ENCODE measurements at regions not wholly inside any gene's neighbourhood (a gene's known extent, or its start where the extent isn't known, plus 50 kb on each side); places are given as distances from the start of the nearest gene placed in this dataset.

GRCh38 chr14:28052251-28052650 is 714.3 kb upstream of the FOXG1 start:
- DNase-seq, result no peak

DNA sequence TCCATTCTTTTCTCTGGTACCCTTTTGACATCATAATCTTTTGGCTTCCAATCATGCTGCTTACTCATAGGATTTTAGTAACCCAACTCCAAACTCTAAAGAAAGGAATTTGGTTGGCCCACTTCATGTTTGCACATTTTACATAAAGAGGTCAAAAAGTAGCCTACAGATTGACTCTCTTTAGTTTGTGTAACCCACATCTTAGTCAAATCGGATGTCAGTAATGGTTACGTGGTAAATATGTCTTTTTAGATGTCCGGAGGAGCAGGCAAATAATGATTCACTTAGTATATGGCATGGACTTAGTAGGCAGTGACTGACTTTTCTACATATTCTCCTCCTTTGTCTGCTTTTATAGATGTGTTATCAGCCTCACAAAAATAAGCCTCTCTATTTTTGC is 711.6 kb upstream of the FOXG1 start:
- no peak for DNase-seq

GRCh38 chr14:28057359-28058296 is 709.0 kb upstream of the FOXG1 start:
- no peak for DNase-seq

DNA sequence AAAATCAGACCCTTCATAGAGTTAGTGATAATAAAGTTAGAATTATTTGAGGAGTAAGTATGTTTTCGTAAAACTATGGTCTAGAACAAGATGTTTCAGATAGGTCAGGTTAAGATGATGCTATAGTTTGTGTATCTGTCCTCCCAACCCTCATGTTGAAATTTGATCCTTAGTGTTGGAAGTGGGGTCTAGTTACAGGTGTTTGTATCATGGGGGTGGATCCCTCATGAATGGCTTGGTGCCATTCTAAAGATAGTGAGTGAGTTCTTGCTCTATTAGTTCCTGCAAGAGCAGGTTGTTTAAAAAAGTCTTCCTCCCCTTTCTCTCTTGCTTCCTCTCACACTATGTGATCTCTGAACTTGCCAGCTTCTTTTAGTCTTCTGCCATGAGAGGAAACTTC is 707.3 kb upstream of the FOXG1 start:
- DNase-seq, result no peak

DNA sequence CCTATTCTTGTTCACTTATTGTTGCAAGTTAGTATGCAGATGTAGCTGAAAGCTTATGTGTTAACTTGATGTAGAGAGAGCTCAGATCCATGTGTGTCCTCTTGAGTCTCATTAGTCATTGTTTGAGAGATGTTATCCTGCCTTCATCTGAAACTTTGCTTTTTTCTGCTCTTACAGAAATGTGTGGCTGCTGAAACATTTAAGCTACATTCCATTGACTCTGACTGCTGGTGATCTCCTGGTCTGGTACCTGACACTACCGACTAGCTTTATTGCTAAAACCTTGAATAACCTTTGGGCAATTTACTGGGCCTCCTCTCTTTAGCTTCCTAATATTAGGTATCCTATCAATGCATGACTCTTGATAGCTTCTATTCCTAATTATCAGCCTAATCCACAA is 705.6 kb upstream of the FOXG1 start:
- DNase-seq, result no peak

DNA sequence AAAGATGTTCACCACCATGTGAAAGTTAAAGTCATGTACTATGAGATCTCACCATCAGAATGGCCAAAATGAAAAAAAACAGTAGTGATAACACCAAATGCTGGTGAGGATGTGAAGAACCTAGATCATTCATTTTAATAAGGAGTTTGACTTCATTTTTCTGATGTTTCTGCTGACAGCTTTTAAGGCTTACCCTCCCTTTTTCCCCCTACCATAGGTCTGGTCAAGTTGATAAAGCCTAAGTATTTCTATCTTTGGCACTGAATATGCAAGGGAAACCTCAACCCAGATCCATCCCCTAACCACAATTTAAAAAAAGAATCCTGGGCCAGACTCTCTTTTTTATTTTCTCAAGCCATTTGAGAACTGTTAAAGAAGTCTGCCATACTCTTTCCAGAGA is 689.6 kb upstream of the FOXG1 start:
- DNase-seq, result no peak

DNA sequence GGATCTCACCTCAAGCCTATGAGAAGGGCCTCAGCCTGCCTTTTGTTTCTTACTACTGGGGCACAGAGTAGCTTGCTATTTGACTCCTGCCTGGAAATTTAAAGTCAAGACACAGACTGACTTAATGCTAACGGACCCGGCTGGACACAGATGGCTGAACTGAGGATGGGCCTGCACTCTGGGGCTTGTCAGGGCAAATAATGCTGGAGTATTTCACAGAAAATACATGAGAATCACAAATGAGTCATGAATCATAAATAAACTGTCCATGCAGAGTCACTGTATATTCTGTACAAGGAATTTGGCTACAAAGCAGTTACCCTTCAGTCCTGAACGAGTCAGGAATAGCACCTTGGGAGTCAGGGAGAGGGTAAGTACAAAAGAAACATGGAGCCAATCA is 683.2 kb upstream of the FOXG1 start:
- DNase-seq, result no peak

DNA sequence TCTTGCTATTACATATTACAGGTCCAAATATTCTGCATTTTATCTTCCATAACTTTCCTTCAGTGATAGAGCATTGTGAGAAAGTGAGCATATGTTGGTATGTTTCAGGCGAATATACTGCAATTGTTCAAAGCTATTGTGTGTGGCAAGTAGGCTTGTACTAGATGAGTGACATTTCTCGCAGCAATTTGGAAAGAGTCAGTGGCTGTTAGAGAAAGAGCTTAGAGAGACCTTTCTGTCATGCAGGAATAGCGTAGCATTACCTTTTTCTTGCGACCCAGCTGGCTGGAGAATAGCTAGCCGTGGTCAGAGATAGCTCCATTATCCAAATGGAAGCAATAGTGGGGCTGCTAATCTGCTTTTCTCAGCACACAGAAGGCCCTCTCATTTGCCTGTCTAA is 678.5 kb upstream of the FOXG1 start:
- DNase-seq, result no peak

GRCh38 chr14:28097585-28097984 is 669.0 kb upstream of the FOXG1 start:
- DNase-seq, result no peak

DNA sequence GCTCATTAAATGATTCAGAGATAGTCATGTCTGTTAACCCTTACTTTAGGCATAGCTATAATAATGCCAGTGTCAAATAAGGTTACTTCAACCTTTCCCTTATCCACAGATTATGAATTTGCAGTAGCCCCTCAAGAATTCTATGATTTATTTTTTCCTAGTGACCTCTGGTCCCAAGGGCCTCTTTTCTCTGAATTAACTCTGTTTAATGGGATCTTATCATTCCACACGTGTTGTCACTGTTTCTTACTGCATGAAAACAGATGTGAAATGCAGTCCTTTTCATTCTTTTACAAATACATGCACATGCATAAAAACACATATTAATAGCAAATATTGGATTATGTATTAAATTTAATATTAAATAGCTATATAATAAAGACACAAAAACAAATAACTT is 667.7 kb upstream of the FOXG1 start:
- no peak for DNase-seq

GRCh38 chr14:28102001-28102400 is 664.6 kb upstream of the FOXG1 start:
- peak; percentile 27 for DNase-seq

GRCh38 chr14:28102814-28103213 is 663.8 kb upstream of the FOXG1 start:
- DNase-seq, result no peak

DNA sequence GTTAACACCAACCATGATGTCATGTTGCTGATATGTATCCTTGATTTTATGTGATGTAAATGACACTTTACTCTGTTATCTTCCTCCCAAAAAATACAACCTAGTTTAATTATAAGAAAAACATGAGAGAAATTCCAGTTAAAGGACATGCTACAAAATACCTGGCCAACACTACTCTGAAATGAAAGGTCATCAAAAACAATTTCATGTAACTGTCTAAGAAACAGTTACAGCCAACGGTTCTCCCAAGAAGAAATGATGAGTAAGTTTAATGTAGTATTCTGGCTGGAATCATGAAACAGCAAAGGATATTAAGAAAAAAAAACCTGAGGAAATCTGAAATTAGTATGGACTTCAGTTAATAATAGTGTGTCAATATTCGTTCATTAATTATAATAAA is 653.3 kb upstream of the FOXG1 start:
- no peak for DNase-seq

- no peak for DNase-seq
Measured at GRCh38 chr14:28116716-28117115, 649.9 kb upstream of the FOXG1 start.

DNA sequence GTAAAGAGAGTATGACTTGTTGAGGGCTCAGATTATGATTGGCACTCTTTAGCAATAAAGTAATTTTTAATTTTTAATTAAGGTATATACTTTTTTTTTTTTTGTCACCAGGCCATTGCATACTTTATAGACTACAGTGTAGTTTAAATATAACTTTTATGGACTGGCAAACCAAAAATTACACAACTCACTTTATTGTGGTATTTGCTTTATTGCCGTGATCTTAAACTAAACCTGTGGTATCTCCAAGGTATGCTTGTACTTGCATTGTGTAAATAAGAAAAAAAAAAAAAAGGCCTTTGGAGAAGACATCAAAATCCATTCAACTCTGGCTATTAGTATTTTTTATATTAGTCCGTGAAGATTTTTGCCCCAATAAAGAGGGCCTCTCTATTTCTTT is 646.7 kb upstream of the FOXG1 start:
- no peak for DNase-seq

DNA sequence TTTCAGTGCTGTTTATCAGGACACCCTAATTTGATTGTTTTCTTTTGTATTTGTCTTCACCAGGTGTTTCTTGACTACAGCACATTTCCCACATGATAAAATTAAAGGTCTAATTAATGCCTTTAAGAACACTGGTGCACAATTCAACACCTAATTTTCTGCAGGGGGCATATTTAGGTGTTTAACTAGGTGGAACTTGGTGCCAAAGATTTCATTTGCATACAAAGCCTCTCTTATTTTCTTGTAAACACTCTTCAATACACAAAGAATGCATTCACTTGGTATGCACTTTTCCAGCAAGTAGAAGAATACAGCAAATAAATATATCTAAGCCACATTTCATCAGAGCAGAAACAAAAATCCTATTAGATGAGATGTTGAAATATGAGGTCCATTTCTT is 646.2 kb upstream of the FOXG1 start:
- no peak for DNase-seq

DNA sequence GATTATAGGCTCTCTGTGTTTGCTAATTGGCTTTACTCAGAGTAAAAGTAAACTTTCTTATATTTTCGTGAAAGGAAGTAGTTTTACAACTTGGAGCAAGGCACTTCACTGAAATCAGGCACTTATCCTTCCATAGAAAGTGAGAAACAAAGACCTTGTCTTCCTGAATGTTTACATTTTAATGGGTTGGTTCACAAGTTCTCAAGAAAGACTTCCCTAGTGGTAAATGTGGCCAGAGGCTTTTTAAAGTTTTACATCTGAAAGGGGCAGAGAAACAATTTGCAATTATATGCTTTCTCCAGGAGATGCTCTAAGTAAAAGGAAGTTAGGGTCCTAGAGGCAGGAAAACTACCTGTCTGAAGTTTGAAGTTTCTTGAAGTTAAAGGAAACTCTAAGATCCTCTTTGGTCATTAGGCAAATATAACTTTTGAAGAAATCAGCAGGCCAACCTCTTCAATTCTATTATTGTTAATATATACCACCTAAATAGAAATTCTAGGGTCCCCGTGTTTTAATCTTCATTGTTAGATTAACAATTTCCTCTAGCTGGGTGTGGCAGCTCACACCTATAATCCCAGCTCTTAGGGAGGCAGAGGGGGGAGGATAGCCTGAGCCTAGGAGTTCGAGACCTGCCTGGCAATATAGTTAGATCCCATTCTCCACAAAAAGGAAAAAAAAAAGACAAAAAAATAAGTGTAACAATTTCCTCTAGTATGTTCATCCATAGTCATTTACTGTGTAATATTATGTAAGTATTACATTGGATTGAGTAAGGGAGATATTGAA is 644.9 kb upstream of the FOXG1 start:
- no peak for DNase-seq

DNA sequence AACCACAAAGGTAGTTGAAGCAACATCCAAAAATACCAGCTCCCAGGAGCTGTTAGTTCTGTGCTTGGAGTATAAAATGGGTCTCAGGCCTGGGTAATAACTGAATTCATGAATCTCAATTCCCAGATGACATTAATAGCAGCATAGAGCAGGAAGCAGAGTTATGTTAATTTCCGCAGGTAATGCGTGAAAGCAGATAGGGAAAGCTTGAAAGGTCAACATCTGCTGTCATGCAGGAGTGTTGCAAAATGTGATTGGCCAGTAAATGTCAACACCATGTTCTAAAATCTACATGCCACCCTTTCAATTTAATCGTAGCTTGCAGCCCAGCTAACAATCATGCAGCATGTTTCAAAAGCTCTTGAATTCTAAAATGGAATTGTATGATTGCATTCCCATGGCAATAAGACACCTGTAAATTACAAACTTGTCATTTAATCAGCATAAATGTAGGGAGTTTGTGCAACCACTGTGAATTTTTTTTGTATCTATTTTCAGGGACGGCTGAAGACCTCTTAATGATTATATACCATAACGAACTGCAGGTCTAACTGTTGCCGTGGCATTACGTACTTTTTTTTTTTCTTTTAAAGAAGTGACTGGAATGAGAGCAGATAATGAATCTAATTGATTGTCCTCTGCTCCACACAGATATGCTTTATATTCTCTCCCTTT is 635.8 kb upstream of the FOXG1 start:
- DNase-seq, result no peak

DNA sequence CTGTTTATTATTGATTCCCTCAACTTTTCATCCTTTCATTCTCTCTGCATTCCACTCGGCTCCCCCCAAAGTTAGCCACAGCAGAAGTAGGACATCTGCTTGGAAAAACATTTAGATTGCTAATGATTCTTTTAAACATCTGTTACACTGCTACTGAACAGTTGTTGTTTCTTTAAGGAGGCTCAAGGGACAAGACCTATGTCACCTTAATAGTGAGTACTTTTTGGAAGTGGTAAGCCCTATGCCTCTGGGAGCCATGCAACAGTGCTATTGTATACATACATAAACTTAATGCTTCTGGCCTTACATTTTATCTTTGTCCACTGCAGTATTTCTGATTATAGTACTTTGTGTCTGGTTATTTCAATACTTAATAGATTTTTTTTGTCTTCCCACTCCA is 628.2 kb upstream of the FOXG1 start:
- no peak for DNase-seq

DNA sequence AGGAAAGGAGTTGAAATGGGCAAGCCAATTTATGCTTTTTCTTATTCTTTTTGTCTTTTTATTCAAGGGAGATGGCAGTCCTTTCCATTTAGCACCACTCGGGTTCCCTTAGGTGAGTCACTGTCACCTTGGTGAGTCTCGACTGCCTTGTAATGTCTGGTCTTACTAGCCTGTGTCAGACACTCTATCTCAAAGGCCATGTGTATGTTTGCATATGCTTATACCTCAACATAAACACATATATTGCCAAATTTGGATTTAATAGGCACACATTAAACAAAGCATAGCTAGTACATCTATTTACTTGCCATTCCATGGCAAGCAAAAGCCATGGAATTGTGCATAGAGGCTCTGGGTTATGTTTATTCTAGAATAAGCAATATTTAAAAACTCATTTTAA is 624.9 kb upstream of the FOXG1 start:
- DNase-seq, result no peak

DNA sequence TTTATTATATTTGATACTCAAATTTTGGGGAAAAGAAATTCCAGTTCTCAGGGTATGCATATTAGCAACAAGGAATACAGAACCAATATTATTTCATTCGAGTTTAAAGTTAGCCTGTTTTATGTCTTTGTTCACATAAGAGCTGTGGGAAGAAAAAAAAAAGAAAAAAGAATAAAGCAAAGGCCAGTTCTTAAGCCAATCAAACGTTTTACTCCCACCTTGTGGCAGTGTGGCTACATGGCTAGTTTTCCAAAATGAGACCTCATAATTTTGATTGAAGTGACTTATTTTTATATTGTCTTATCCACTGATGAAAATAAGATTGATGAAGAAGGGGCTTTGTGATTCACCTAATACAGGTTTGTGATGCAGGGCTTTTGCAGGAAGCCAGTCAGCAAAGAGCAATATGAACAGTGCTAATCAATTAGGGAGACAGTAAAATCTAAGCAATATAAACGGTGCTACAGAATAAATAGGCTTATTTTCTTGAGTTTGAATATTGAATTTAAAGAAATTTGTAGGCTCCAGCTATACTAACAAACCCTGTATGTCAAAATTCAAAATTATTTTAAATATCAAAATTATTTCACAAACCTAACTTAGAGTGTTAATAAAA is 624.1 kb upstream of the FOXG1 start:
- no peak for DNase-seq

DNA sequence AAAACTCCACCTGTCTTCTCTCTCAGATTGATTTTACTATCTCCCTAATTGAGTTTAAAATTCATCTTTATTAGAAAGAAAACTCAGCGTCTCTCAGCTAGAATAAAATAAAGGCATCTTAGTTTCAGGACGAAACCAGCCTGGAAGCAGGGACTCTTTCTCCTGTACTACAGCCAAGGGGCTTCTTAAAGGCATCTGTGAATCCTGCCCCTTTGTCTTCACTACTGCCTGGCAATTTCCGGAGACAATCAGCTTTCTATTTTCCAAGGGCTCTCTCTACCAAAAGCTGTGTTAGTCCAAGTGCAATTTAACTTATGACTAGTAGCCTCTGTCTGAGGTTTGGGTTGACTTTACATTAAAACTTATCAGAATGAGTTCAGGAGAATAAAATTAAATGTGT is 623.3 kb upstream of the FOXG1 start:
- no peak for DNase-seq

GRCh38 chr14:28151926-28152325 is 614.7 kb upstream of the FOXG1 start:
- DNase-seq, result no peak

Data from right hindlimb (tissue), 1 donor.